NCI-H1694 treated with DMSO at 0.1 percent for 48 hours (cell line): ENCODE measurements at regions not wholly inside any gene's neighbourhood (a gene's known extent, or its start where the extent isn't known, plus 50 kb on each side); places are given as distances from the start of the nearest gene placed in this dataset.

ENCODE experiments used
- DNase-seq: peaks from one replicate; lab custom pipeline; 2025; lab: John Stamatoyannopoulos, UW

DNA sequence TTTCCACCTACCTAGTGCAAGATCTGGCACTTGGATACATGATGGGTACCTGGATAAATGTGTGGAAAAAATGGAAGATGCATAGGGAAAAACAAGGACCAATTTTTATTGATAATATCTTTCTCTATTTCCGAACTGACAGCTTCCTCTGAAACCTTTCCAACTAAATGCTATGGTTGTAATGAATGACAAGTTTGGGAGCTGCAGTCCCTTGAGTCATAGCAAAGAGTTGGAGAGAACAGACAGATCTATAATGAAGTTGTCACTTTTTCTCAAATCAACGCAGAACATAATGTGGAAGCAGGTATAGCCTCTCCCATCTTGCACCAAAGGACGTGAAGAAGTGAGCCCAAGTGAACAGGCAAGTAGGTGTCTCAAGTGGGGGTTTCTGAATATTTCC is 296.5 kb upstream of the KAZN start:
- DNase-seq = no peak

DNA sequence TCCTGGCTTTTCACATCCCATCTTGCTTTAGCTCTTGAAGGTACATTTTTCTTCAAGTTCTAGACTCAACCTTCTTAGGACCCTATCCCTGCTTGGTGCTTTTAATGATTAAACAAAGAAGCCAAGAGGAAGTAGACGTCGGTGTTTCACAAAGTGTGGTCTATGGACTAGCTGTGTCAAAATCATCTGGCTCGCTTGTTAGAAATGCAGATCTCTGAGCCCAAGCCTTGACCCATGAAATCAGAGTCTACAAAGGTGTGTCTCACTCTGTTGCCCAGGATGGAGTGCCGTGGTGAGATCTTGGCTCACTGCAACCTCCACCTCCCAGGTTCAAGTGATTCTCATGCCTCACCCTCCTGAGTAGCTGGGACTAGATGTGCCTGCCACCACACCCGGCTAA is 295.5 kb upstream of the KAZN start:
- no peak for DNase-seq

DNA sequence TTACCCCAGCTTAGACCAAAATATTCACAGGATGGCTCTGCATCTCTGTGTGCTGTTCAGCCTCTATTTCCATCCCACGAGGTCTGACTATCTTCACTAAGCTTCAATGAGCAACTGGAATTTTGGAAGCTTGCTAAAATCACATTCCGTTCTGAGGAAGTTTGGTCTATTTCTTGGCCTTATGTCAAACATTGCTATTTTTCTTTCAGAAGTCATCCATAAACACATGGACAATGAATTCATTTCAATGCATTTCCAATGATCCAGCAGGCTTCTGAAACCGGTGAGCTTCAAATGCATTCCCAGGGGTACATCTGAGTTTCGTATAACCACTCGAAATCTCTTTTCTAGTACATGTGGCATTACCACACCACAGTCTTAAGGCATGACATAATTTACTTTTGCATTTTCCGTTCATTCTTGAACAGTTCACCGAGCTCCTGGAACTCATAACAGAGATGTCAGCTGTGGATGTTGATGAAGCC is 294.1 kb upstream of the KAZN start:
- DNase-seq = no peak

DNA sequence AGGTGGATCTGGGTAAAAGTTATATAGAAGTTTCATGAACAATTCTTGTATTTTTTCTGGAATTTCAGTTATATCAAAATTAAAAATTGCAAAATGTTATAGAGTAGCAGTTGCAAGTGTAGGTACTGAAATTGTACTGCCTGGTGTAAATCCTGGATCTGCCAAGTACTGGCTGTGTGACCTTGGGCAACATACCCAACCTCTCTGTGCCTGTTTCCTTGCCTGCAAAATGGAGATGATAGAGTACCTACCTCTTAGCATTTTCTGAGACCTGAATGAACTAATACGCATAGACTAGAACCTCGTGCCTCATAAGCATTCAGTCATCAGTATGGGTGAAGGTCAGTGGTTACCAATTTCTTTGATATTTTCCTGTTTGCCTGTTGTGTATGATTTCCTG is 290.0 kb upstream of the KAZN start:
- DNase-seq = no peak

DNA sequence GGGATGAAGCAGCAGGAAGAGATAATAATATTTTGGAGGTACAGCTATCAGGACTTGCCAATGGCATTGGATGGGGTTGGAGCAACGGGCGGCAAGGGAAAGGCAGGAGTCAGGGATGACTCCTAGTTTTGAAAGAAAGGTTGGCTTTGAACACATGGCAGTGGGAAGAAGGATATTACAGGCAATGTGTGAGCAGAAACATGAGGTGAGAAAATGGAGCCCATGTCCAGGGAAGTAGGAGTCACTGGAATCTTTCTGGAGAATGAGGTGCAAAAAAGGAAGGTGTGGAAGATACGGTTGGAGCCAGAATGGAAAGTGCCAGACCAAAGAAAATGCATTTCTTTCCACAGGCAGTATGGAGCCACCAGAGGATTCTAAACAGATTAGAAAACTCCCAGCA is 288.5 kb upstream of the KAZN start:
- no peak for DNase-seq

DNA sequence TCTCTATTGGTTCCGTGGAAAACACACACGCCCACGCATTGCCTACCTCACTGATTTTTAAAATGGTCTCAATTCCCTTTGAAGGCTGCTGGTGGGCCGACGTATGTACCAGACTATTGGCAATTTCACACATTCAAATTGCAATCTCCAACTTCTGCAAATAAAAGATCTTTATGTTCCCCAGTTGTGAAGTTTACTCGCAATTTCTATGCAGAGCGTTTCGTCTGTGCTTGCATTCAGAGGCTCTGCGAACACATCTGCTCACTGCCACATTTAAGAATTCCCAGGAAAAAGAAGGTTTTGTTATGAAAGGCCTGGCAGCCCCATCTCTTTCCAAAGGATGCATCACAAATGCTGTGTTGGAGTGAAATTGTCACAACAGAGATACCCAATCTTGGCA is 288.0 kb upstream of the KAZN start:
- no peak for DNase-seq

DNA sequence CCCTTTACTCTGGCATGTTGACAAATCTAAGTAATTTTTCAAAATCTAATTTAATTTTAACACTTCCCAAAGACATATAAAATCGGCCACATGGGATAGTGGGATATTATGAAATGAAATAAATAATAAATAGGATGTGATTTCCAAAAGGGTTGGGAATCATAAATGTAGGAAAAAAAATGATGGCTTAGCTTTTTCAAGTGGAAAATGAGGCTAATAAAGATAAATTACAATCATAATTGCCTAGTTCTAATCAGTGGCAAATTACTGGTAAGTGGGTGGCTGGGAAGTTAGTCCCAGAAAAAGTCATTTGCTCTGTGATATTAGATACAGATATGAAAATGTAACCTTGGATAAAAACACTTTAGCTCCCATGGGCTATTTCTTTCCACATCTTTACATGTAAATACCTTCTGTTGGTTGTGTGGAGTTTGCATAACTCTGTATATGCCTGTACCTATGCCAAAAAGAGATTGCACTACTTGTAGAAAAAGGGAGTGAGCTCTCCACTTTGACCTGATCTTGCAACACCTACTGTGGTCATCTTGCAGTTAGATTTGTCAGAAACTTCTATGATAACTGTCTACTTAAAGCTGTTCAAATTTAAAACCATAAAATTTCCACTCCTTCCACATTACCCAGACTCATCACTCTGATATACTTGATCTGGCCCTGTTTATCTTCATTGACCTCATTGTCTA is 284.6 kb upstream of the KAZN start:
- no peak for DNase-seq

DNA sequence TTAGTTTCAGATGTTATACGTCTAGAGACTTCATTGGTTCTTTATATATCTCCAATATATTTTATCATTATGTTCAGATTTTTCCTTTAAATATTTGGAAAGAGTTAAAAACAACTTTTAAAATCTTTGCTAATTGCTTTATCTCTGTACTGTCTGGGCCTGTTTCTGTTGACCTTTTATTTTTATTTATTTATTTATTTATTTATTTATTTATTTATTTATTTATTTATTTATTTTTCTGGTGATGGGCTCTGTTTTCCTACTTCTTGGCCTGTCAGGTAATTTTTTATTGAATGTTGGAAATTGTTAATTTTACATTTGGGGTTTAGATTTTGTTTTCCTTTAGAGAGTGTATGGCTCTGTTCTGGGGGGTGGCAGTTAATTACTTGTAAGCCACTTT is 279.7 kb upstream of the KAZN start:
- DNase-seq = no peak

DNA sequence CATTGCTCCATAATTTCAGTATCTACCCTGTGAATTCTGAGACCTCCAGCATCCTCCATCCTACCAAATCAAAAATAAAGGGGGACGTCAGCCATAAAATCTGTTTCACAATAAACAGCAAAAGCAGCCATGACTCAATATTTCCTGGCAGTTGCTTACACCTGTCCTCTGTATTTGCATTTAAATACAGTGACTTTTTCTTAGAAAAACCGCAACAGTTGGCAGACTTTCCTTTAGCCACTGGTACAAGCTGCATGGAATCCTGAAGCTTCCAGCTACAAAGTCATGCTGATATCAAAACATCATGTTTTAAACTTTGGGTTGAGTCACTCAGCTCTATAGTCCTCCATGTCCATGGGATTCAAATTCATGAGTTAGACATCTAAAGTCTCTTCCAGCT is 278.0 kb upstream of the KAZN start:
- no peak for DNase-seq

DNA sequence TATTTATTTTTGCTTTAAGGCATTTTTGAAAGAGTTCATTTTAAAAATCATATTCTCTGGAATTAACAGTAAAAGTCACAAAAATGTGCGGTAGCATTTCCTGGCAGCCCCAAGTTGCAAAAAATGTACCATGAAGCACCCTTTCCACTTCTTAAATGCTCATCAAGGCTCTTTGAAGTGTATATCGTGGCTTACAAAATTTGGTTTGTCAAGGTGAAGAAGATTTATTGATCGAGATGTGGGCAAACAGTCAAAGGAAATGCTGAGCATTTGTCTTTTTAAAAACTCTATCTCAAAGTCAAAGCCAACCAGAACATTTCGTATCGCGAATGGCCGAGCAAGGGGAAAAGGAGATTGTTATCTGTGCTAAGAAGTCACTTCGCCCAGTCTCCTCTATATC is 277.5 kb upstream of the KAZN start:
- no peak for DNase-seq

DNA sequence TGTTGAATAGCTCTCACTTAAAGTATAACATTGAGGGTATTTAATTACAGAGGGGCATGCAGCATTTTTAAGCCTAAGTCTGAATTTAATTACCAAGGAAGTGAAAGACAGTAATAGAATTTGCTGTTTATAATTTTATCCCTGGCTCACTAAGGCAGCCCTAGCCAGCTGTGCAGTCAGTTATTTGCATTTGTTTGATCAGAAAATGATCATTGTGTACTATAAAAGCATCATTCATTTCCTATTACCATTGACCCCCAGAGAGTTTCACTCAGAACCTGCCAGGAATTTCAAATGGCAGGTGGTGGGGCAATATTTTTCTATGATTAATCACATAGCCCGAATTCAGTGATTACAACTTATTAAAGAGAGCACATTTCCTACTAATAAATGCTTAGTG is 277.1 kb upstream of the KAZN start:
- no peak for DNase-seq

DNA sequence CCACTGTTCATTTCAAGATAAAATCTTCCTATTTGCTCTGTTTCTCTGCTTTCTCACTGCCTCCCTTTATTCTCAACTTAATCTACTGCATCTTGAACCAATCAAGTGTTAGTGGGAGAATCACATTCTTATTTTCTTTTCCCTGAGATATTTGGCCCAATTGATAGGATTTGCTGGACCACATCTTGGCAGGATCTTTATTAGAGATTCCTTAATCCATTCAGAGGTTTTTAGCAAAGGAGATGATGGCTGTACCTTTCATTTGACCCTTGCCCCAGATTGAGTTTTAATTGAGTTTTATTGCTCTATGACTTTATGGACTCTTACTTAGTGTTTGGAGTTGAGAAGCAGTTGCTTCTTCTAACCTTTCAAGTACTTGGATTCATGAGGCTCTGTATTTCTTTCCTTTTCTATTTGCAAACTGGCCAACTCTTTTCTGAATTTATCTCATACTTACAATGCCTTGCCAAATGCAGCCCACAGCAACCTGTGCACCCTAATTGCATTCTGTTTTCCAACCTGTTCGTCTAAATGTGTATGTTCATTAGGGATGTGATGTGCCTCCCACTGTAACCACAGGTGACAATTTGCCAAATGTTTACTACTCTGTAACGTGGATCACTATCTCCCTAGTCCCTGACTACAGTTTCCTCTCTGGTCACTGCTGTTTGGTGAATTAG is 274.8 kb upstream of the KAZN start:
- DNase-seq = no peak

DNA sequence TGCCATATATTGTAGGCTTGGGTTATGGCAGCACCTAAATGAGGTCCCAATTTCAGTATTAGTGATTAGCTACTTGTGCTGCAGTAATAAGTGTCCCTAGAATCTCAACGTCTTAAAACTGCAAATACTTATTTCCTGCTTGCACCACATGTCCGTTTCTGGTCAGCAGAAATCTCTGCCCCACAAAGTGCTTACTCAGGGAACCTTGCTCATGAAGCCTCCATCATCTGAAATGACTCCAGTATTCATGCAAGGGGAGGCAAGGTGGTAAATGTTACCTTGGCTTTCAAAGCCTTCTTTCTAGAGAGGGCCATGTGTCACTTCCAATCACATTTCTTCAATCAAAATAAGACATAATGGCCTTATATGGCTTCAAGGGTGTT is 274.2 kb upstream of the KAZN start:
- DNase-seq = no peak

DNA sequence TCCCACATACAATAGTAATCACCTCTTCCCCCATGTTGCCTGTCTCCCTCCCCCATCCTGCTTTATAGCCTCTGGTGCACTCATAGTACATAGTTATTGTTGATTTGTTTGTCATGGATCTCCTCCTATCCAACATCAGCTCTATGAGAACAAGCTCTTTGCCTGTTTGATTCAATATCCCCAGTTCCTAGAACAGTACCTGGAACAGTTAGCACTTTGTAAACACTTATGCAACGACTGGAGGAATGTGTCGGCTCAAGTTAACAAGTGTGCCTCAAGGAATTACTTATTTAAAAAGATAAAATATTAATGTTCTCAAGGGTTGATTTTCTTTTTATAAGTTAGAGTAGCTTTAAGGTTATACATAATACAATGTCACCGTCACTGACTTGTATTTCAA is 271.6 kb upstream of the KAZN start:
- no peak for DNase-seq

DNA sequence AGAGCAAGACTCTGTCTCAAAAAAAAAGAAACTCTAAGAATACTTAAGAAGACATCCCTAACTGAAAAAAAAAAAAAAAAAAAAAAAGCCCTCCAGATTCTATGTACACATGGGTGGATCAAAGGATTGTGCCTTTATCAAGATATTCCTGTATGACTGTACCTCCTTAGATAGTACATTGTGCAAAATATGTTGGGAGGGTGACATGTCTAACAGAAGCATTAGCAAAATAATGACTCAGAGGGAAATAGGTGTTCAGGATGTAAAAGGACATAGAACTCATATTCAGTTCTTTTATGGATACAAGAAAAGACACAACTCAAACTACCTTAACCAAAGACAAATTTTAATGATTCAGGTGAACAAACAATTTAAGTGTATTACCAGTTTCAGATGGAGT is 269.8 kb upstream of the KAZN start:
- DNase-seq = no peak

DNA sequence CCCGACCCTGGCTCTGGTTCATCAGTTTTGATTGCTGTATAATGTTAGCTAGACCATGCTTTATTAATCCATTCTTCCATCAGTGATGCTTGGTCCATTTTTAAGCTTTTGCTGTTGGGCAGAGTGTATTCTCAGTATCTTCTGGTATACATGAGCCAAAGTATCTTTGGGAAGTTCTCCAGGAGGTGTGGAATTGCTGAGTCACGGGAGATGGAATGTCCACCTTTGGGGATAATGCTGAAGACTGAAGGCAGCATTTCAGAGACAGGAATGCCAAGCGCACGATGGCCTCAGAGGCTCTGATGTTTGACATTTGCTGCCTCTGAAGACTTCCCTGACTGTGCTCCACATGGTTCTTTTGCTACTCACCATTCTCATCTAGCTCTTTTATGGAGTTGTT is 266.3 kb upstream of the KAZN start:
- DNase-seq = no peak

DNA sequence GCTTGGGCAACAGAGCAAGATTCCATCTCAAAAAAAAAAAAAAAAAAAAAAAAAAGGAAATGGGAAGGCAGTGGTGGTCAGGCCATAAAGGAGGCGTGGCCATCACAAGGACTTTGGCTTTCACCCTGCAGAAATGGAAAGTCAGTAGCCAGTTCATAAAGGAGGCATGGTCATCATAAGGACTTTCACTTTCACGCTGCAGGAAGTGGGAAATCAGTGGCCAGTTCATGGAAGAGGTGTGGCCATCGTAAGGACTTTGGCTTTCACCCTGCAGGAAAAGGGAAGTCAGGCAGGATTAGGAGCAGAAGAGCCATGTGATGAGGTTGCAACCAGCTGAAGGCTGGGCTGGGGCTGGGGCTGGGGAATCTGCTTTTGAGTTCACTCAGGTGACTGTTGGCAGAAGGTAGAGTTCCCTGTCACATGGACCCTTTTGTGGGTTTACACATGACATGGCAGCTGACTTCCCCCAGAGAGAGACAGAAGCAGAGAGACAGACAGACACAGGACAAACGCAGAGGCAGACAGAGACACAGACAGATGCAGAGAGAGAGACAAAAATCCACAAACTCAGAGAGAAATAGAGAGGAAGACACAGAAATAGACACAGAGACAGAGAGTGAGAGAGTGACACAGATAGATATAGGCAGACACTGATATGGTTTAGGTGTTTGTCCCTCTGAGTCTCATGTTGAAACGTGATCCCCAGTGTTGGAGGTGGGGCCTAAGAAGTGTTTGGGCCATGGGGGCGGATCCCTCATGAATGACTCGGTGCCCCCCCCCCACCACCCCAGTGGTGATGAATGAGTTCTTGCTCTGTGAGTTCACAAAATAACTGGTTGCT is 263.9 kb upstream of the KAZN start:
- DNase-seq = no peak

DNA sequence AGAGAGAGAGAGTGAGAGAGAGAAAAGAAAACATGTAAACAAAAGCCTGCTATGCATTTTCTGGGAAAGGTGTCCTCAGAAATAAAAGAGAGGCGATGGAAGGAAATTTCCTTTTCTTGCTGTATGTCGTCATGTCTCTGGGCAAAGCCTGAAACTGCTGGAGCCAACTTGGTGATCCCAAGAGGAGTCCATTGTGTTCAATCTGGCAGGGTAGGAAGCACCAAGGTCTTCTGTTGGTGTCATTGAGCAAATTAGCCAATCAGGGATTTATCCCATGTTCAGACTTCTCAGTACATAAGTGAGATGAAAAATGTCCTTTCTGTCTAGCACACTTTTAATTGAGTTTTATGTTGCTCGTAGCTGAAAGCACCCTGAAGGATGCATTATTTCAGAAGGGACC is 260.0 kb upstream of the KAZN start:
- DNase-seq = no peak

DNA sequence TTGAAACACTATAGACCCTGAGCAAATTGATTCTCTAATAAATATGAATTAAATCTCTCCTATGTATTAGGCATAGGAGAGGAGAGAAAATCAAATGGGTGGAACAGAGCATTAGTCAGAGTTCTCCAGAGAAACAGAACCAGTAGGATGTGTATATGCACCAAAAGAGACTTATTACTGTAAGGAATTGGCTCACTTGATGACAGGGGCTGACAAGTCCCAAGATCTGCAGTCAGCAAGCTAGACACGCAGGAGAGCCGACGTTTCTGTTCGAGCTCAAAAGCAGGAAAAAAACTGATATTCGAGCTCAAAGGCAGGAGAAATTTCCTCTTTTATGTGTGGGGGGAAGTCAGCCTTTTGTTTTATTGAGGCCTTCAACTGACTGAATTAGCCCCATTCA is 259.2 kb upstream of the KAZN start:
- no peak for DNase-seq

DNA sequence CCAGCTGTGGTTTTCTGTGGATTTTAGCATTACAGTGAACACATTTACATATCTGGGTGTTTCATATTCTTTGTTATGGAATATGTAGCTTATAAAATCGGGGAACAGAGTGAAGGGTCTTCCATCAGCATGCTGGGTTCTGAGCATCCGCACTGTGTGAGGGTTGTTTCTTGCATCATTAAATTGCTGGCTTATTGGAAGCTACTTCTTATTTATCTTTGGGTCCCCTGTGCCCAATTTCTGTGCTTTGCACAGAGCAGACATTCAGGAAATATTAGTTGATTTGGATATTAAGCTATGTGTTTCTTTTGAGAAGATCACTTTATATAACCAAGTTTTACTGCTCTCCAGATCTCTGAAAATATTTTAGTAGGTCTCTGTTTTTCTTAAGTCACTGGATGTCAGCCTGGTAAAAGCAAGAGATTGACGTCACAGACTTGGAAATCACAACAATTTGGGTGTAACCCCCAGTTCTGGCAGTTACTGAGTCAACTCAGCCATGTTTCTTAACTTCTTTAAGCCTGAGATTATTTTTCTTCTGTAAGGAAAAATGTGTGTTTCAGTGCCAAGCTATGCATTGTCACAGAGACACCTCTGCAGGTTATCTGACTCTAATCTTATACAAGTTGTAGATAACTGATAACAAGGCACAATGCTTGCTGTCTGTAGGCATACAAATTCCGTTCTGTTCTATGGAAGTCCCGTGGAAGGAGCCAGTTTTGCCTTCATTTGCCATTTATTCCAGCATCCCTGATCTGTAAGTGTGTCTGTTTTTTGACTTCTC is 258.3 kb upstream of the KAZN start:
- no peak for DNase-seq

DNA sequence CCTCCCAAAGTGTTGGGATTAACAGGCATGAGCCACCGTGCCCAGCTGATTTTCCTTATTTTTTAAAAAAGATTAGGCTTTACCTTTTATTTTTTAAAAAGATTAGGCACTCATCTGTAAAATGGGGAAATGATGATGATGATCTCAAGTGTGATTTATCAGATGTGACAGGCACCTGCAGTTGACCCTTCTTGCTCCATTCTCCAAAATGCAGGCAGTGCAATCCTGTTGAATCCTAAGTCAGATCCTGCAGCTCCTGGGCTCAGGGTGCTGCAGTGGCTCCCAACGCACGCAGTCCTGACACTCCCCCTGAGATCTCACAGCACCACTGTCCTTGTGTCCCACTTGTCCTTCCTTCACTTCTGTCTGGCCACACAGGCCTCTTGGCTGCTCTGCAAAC is 257.3 kb upstream of the KAZN start:
- DNase-seq = no peak

DNA sequence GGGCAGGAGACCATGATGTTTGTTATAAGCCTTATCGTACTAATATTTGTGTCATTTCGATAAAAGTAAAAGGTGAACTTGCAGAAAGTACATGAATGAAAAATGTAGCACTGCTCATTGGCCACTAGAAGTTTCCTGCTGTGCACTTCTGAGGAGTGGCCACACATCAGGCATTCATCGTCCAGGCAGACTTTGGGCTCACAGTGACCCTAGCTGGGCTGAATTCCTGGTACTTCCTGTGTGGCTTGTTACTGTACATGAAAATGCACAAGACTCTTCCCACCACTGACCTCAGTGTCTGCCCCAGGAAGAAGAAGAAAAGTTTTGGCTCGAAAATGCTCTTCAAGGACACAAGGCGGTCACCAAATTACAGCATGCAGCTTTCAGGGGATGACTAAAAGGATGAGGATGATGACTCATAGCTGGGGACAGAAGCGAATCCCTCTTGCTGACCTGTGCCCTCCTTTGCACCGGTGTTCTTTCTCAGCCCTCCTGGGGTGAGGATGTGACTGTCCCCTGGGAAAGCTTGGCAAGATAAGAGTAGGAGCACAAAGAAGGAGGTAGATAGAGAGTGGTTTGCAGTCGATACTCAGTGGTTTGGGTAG is 252.4 kb upstream of the KAZN start:
- DNase-seq = no peak
